WTC11 (cell line): ENCODE measurements at regions not wholly inside any gene's neighbourhood (a gene's known extent, or its start where the extent isn't known, plus 50 kb on each side); places are given as distances from the start of the nearest gene placed in this dataset.
A peak's percentile ranks its signal among the peaks of the same experiment; 100 is the strongest.

Source experiments
- ATAC-seq: fragments of 200-7000 bp; cut with Tn5 transposase; 2 replicates; pipeline ENCODE4 v1.10.0; 2021; ENCODE audit warnings: mild to moderate bottlenecking, moderate library complexity
- CTCF ChIA-PET: fragments of 300-600 bp; sonication (Branson Sonifier 250); formaldehyde crosslinking; loops from one replicate; lab custom pipeline; 2021; ENCODE audit warnings: antibody characterized with exemption; lab: Charles Lee
- POLR2A ChIA-PET: fragments of 350-600 bp; sonication (Branson Sonifier 250); formaldehyde crosslinking; loops from one replicate; lab custom pipeline; 2021; ENCODE audit warnings: antibody characterized with exemption; lab: Charles Lee
- DNase-seq: peaks from one replicate; pipeline ENCODE4 v3.0.0; 2021; ENCODE audit warnings: low spot score
- H3K27ac Mint-ChIP-seq: 2 replicates; pipeline ENCODE4 v1.8.0; 2021; ENCODE audit warnings: mixed read lengths
- H3K27me3 Mint-ChIP-seq: 2 replicates; pipeline ENCODE4 v1.8.0; 2021; ENCODE audit warnings: low read depth, mild to moderate bottlenecking, moderate library complexity, mixed read lengths
- H3K36me3 Mint-ChIP-seq: 2 replicates; pipeline ENCODE4 v1.8.0; 2021; ENCODE audit warnings: mixed read lengths
- H3K4me1 Mint-ChIP-seq: 2 replicates; pipeline ENCODE4 v1.8.0; 2022; ENCODE audit warnings: mixed read lengths
- H3K4me3 Mint-ChIP-seq: 2 replicates; pipeline ENCODE4 v1.8.0; 2021; ENCODE audit warnings: mild to moderate bottlenecking, moderate library complexity, mixed read lengths
- H3K9me3 Mint-ChIP-seq: 2 replicates; pipeline ENCODE4 v1.8.0; 2021; ENCODE audit warnings: mixed read lengths
- CREB1 ChIP-seq: sonication (generic); formaldehyde crosslinking; IDR thresholded peaks from 2 replicates; pipeline ENCODE4 v1.8.0; 2023; ENCODE audit warnings: mild to moderate bottlenecking, missing genetic modification reagents
- CREM ChIP-seq: sonication (generic); formaldehyde crosslinking; IDR thresholded peaks from 2 replicates; pipeline ENCODE4 v1.8.1; 2022; ENCODE audit warnings: mild to moderate bottlenecking, missing genetic modification reagents, moderate library complexity
- ETV6 ChIP-seq: sonication (generic); formaldehyde crosslinking; IDR thresholded peaks from 2 replicates; pipeline ENCODE4 v1.8.1; 2022; ENCODE audit warnings: mild to moderate bottlenecking, missing genetic modification reagents
- FOXK1 ChIP-seq: sonication (generic); formaldehyde crosslinking; IDR thresholded peaks from 2 replicates; pipeline ENCODE4 v1.8.0; 2022; ENCODE audit warnings: mild to moderate bottlenecking, moderate library complexity, missing genetic modification reagents
- GRHL2 ChIP-seq: fragments of 250-450 bp; sonication (Bioruptor Pico); IDR thresholded peaks from 2 replicates; pipeline ENCODE4 v1.8.0; 2022; ENCODE audit warnings: mild to moderate bottlenecking, moderate library complexity; ENCODE audit not compliant: insufficient replicate concordance, severe bottlenecking
- JAZF1 ChIP-seq: fragments of 250-450 bp; sonication (Bioruptor Pico); IDR thresholded peaks from 2 replicates; pipeline ENCODE4 v1.9.0; 2021; ENCODE audit warnings: moderate library complexity, mild to moderate bottlenecking, inconsistent platforms
- NR2C2 ChIP-seq: sonication (generic); formaldehyde crosslinking; IDR thresholded peaks from 2 replicates; pipeline ENCODE4 v1.8.0; 2022; ENCODE audit warnings: mild to moderate bottlenecking, missing genetic modification reagents
- STAT6 ChIP-seq: sonication (generic); formaldehyde crosslinking; conservative IDR thresholded peaks from 2 replicates; pipeline ENCODE4 v1.8.1; 2023; ENCODE audit warnings: mild to moderate bottlenecking, low read depth, missing genetic modification reagents, moderate library complexity
- TEAD1 ChIP-seq: sonication (generic); formaldehyde crosslinking; IDR thresholded peaks from 2 replicates; pipeline ENCODE4 v1.8.0; 2022; ENCODE audit warnings: mild to moderate bottlenecking, missing genetic modification reagents
- TEAD4 ChIP-seq: sonication (generic); formaldehyde crosslinking; IDR thresholded peaks from 2 replicates; pipeline ENCODE4 v1.8.0; 2022; ENCODE audit warnings: mild to moderate bottlenecking, missing genetic modification reagents
- USF1 ChIP-seq: sonication (generic); formaldehyde crosslinking; IDR thresholded peaks from 2 replicates; pipeline ENCODE4 v1.8.0; 2022; ENCODE audit warnings: mild to moderate bottlenecking, missing genetic modification reagents
- ZBTB21 ChIP-seq: sonication (generic); formaldehyde crosslinking; IDR thresholded peaks from 2 replicates; pipeline ENCODE4 v1.8.1; 2023; ENCODE audit warnings: mild to moderate bottlenecking, missing genetic modification reagents, borderline replicate concordance
- ZMAT4 ChIP-seq: fragments of 250-450 bp; sonication (Bioruptor Pico); IDR thresholded peaks from 2 replicates; pipeline ENCODE4 v1.9.0; 2021; ENCODE audit warnings: mild to moderate bottlenecking
- ZNF138 ChIP-seq: sonication (generic); formaldehyde crosslinking; conservative IDR thresholded peaks from 2 replicates; pipeline ENCODE4 v1.8.1; 2022; ENCODE audit warnings: mild to moderate bottlenecking, moderate library complexity, missing genetic modification reagents
- ZNF263 ChIP-seq: sonication (generic); formaldehyde crosslinking; IDR thresholded peaks from 2 replicates; pipeline ENCODE4 v1.8.1; 2022; ENCODE audit warnings: low read depth, mild to moderate bottlenecking, moderate library complexity, missing genetic modification reagents
- ZNF416 ChIP-seq: fragments of 250-450 bp; sonication (Bioruptor Pico); IDR thresholded peaks from 2 replicates; pipeline ENCODE4 v1.9.0; 2021; ENCODE audit warnings: mild to moderate bottlenecking, inconsistent platforms
- TF ChIP-seq, protein P1 (sequence below): sonication (generic); formaldehyde crosslinking; IDR thresholded peaks from 2 replicates; pipeline ENCODE4 v1.8.0; 2022; ENCODE audit warnings: mild to moderate bottlenecking, missing genetic modification reagents
- TF ChIP-seq, protein P2 (sequence below): sonication (generic); formaldehyde crosslinking; IDR thresholded peaks from 2 replicates; pipeline ENCODE4 v1.8.1; 2023; ENCODE audit warnings: mild to moderate bottlenecking, missing genetic modification reagents, moderate library complexity
- TF ChIP-seq, protein P3 (sequence below): sonication (generic); formaldehyde crosslinking; IDR thresholded peaks from 2 replicates; pipeline ENCODE4 v1.8.1; 2022; ENCODE audit warnings: low read depth, missing genetic modification reagents, borderline replicate concordance
- TF ChIP-seq, protein P4 (sequence below): sonication (generic); formaldehyde crosslinking; IDR thresholded peaks from 2 replicates; pipeline ENCODE4 v1.8.0; 2023; ENCODE audit warnings: missing genetic modification reagents
- TF ChIP-seq, protein P5 (sequence below): sonication (generic); formaldehyde crosslinking; IDR thresholded peaks from 2 replicates; pipeline ENCODE4 v1.8.0; 2022; ENCODE audit warnings: mild to moderate bottlenecking, missing genetic modification reagents
- TF ChIP-seq, protein P6 (sequence below): sonication (generic); formaldehyde crosslinking; IDR thresholded peaks from 2 replicates; pipeline ENCODE4 v1.8.1; 2022; ENCODE audit warnings: low read depth, mild to moderate bottlenecking, moderate library complexity, missing genetic modification reagents, borderline replicate concordance

DNA sequence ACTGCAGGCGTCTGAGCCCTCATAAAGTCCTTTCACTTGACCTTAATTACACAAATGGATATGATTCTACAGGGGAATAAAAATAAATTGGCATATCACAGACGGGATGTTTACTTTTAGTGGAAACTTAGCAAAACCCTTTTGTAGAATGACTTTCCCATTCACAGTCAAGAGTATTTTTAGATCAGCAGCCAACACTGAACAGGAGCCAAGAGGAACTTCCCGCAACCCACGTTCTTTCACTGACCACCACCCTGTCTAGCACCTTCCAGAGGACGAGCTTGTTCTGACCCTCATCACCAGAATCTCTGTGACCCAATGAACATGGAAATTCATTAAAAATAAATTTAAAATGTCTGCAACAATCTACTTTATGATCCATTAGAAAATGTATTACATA is 119.0 kb upstream of the SNTG2 start:
- CTCF ChIA-PET, result interaction anchor here (1.4 kb wide), 1 partner anchor 116 kb away, joined by 5 read pairs; no protein-coding TSS in a partner anchor
- no peak for TF ChIP-seq FOXK1 (CRISPR knock-in tag)
- TF ChIP-seq, protein P1, sequence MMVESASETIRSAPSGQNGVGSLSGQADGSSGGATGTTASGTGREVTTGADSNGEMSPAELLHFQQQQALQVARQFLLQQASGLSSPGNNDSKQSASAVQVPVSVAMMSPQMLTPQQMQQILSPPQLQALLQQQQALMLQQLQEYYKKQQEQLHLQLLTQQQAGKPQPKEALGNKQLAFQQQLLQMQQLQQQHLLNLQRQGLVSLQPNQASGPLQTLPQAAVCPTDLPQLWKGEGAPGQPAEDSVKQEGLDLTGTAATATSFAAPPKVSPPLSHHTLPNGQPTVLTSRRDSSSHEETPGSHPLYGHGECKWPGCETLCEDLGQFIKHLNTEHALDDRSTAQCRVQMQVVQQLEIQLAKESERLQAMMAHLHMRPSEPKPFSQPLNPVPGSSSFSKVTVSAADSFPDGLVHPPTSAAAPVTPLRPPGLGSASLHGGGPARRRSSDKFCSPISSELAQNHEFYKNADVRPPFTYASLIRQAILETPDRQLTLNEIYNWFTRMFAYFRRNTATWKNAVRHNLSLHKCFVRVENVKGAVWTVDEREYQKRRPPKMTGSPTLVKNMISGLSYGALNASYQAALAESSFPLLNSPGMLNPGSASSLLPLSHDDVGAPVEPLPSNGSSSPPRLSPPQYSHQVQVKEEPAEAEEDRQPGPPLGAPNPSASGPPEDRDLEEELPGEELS, result no peak
- no peak for TF ChIP-seq ZMAT4 (CRISPR knock-in tag)
- TF ChIP-seq, protein P2, sequence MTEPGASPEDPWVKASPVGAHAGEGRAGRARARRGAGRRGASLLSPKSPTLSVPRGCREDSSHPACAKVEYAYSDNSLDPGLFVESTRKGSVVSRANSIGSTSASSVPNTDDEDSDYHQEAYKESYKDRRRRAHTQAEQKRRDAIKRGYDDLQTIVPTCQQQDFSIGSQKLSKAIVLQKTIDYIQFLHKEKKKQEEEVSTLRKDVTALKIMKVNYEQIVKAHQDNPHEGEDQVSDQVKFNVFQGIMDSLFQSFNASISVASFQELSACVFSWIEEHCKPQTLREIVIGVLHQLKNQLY, result no peak
- TF ChIP-seq NR2C2, result no peak
- no peak for TF ChIP-seq CREM (CRISPR knock-in tag)
- TF ChIP-seq TEAD1, result no peak
- no peak for TF ChIP-seq GRHL2 (CRISPR knock-in tag)
- TF ChIP-seq ZNF138, result no peak
- no peak for TF ChIP-seq ETV6 (CRISPR knock-in tag)
- no peak for TF ChIP-seq USF1 (CRISPR knock-in tag)
- no peak for TF ChIP-seq TEAD4 (CRISPR knock-in tag)
- Mint-ChIP-seq H3K27ac (no peak overlapping the region), H3K36me3 (no peaks in the 10 kb centered on the region), H3K4me1 (peaks cover 26% of the 10 kb centered on the region), H3K4me3 (no peak overlapping the region), H3K9me3 (peaks cover 8% of the 10 kb centered on the region; the same call in 1 of the 2 replicates), H3K27me3 (peaks cover 46% of the 10 kb centered on the region)
- DNase-seq, result no peak
- ATAC-seq, result no peak
- POLR2A ChIA-PET, result no interaction called here

DNA sequence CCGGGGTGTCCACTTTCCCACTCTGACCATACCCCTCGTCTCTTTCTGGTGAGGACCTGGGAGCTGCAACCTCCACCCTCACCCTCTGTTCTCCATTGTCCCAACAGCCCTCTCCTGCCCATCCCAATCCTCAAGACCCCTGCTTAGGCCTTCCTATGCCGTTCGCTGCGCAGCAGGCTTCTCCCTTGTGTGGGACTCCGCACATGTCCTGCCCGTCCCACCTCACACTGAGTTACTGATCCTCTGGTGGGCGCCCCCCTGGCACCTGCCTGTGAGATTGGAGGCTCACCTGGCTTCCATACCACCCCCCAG is 119.5 kb upstream of the SNTG2 start:
- H3K4me3 Mint-ChIP-seq, result no peak overlapping the region
- H3K36me3 Mint-ChIP-seq, result no peaks in the 10 kb centered on the region
- DNase-seq (no peak), ATAC-seq (peak; percentile 51)
- POLR2A ChIA-PET, result no interaction called here
- peaks cover 8% of the 10 kb centered on the region; the same call in 1 of the 2 replicates for H3K9me3 Mint-ChIP-seq
- H3K27ac Mint-ChIP-seq, result no peak overlapping the region
- CTCF ChIA-PET, result interaction anchor here (0.6 to 1.4 kb wide), 2 partner anchors 101 to 115 kb away, joined by 3 to 5 read pairs; no protein-coding TSS in a partner anchor
- peaks cover 46% of the 10 kb centered on the region for H3K27me3 Mint-ChIP-seq
- H3K4me1 Mint-ChIP-seq, result peaks cover 26% of the 10 kb centered on the region
- TF ChIP-seq, protein P3, sequence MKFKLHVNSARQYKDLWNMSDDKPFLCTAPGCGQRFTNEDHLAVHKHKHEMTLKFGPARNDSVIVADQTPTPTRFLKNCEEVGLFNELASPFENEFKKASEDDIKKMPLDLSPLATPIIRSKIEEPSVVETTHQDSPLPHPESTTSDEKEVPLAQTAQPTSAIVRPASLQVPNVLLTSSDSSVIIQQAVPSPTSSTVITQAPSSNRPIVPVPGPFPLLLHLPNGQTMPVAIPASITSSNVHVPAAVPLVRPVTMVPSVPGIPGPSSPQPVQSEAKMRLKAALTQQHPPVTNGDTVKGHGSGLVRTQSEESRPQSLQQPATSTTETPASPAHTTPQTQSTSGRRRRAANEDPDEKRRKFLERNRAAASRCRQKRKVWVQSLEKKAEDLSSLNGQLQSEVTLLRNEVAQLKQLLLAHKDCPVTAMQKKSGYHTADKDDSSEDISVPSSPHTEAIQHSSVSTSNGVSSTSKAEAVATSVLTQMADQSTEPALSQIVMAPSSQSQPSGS (CRISPR knock-in tag), result no peak
- TF ChIP-seq STAT6 (CRISPR knock-in tag) (no peak), JAZF1 (CRISPR knock-in tag) (no peak), CREB1 (CRISPR knock-in tag) (no peak), USF1 (CRISPR knock-in tag) (no peak), TEAD4 (CRISPR knock-in tag) (no peak), ZNF263 (CRISPR knock-in tag) (no peak), ZBTB21 (CRISPR knock-in tag) (no peak), FOXK1 (CRISPR knock-in tag) (no peak), TEAD1 (no peak), ZNF416 (no peak)
- TF ChIP-seq, protein P4, sequence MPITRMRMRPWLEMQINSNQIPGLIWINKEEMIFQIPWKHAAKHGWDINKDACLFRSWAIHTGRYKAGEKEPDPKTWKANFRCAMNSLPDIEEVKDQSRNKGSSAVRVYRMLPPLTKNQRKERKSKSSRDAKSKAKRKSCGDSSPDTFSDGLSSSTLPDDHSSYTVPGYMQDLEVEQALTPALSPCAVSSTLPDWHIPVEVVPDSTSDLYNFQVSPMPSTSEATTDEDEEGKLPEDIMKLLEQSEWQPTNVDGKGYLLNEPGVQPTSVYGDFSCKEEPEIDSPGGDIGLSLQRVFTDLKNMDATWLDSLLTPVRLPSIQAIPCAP (CRISPR knock-in tag), result no peak
- TF ChIP-seq, protein P5, sequence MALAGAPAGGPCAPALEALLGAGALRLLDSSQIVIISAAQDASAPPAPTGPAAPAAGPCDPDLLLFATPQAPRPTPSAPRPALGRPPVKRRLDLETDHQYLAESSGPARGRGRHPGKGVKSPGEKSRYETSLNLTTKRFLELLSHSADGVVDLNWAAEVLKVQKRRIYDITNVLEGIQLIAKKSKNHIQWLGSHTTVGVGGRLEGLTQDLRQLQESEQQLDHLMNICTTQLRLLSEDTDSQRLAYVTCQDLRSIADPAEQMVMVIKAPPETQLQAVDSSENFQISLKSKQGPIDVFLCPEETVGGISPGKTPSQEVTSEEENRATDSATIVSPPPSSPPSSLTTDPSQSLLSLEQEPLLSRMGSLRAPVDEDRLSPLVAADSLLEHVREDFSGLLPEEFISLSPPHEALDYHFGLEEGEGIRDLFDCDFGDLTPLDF (CRISPR knock-in tag), result no peak
- TF ChIP-seq, protein P6, sequence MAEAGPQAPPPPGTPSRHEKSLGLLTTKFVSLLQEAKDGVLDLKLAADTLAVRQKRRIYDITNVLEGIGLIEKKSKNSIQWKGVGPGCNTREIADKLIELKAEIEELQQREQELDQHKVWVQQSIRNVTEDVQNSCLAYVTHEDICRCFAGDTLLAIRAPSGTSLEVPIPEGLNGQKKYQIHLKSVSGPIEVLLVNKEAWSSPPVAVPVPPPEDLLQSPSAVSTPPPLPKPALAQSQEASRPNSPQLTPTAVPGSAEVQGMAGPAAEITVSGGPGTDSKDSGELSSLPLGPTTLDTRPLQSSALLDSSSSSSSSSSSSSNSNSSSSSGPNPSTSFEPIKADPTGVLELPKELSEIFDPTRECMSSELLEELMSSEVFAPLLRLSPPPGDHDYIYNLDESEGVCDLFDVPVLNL (CRISPR knock-in tag), result no peak
